ENCODE measurements at regions not wholly inside any gene's neighbourhood (a gene's known extent, or its start where the extent isn't known, plus 50 kb on each side); places are given as distances from the start of the nearest gene placed in this dataset.

- DNase-seq (ENCODE audit: extremely low read depth in 1 of 4, low spot score in 3 of 4) (no peak), FAIRE-seq (no peak), ATAC-seq (no peak)
- no peaks in the 10 kb centered on the region for H3K79me2 ChIP-seq (ENCODE audit: control insufficient read depth, insufficient read depth, low read length)
- peaks cover 5 to 40% of the 10 kb centered on the region in 2 experiments; a peak in 3 of 5 replicates for H3K27me3 ChIP-seq (ENCODE audit: control insufficient read depth in 2 of 2, insufficient read depth in 2 of 2, low read length in 2 of 2)
- no peak overlapping the region for H3K27ac ChIP-seq (ENCODE audit: extremely low read depth, low read depth, low read length)
- H4K20me1 ChIP-seq (replicated peaks; ENCODE audit: control insufficient read depth, insufficient read depth, low read length), result no peaks in the 10 kb centered on the region
- ChIA-PET POLR2A (interaction anchor here (1.1 kb wide), 1 partner anchor 12 kb away, joined by 4 read pairs; no protein-coding TSS in a partner anchor), CTCF (ENCODE audit: low intra/inter-chr PET ratio) (no interaction called here)
- H3K9me3 ChIP-seq (replicated peaks; ENCODE audit: control insufficient read depth, insufficient read depth, low read depth, low read length), result no peaks in the 10 kb centered on the region
- no peaks in the 10 kb centered on the region; a peak in 1 of 5 replicates for H3K4me1 ChIP-seq (replicated peaks in 1 of 2; ENCODE audit: control insufficient read depth in 2 of 2, insufficient read depth in 2 of 2, low read length in 2 of 2)
- no peak overlapping the region for H3K9ac ChIP-seq (ENCODE audit: insufficient read depth in 1 of 2, low read depth in 2 of 2, low read length in 2 of 2)
- H3K4me2 ChIP-seq (ENCODE audit: insufficient read depth, low read length), result no peak overlapping the region
- no peak overlapping the region for H3K4me3 ChIP-seq
- H3K9me1 ChIP-seq (ENCODE audit: control insufficient read depth, insufficient read depth, low read length), result no peaks in the 10 kb centered on the region
- H2AFZ ChIP-seq (ENCODE audit: low read depth, low read length), result no peak overlapping the region
- BruUV-seq (replicated peaks), result no TSS peak
- no peaks in the 10 kb centered on the region for H3K36me3 ChIP-seq (ENCODE audit: control insufficient read depth, insufficient read depth, low read length)
- intact Hi-C loops (cut with micrococcal nuclease), result no loop called here
- WGBS (ENCODE audit: insufficient coverage, low coverage, missing lambda C conversion rate), result 6% methylated on average over 2 of the region's 7 CpGs
- in situ Hi-C loops (cut with MboI), result no loop called here
- no peak for TF ChIP-seq MLX (CRISPR knock-in tag; conservative IDR thresholded peaks at IDR 0.05)
- no peak for TF ChIP-seq RUNX1 (IDR thresholded peaks at IDR 0.05; ENCODE audit: low read depth)
- no peak for TF ChIP-seq DEAF1 (CRISPR knock-in tag; IDR thresholded peaks at IDR 0.05)
- TF ChIP-seq ZNF175 (CRISPR knock-in tag; IDR thresholded peaks at IDR 0.05; ENCODE audit: low read depth), result no peak
- TF ChIP-seq PRMT5 (CRISPR knock-in tag; IDR thresholded peaks at IDR 0.05), result no peak
- no peak for TF ChIP-seq CTCFL (IDR thresholded peaks at IDR 0.05; ENCODE audit: borderline replicate concordance, insufficient read depth, low read depth, low read length, poor library complexity, severe bottlenecking)
- TF ChIP-seq ZFP30 (CRISPR knock-in tag; IDR thresholded peaks at IDR 0.05; ENCODE audit: borderline replicate concordance), result no peak
- TF ChIP-seq ZNF77 (CRISPR knock-in tag; IDR thresholded peaks at IDR 0.05), result no peak
- no peak for TF ChIP-seq RBM15 (IDR thresholded peaks at IDR 0.05; ENCODE audit: insufficient read depth, low read length)
- TF ChIP-seq ZHX1 (conservative IDR thresholded peaks at IDR 0.05; ENCODE audit: low read length), result no peak
These were observed 236.5 kb downstream of the HAUS1 start for GRCh38 chr18:46340716-46341115.
